GM23338 (cell line): ENCODE measurements at regions not wholly inside any gene's neighbourhood (a gene's known extent, or its start where the extent isn't known, plus 50 kb on each side); places are given as distances from the start of the nearest gene placed in this dataset.

Experiments used
- CREB1 ChIP-seq: fragments of 250-450 bp; sonication (Bioruptor Pico); IDR thresholded peaks from 2 replicates; pipeline ENCODE4 v1.5.0; 2020; ENCODE audit warnings: low read depth, mild to moderate bottlenecking, moderate library complexity
- CTCF ChIP-seq, 2 experiments: fragments of 200-600 bp in 1 of 2; sonication (generic) in 1 of 2; conservative IDR thresholded peaks; 2 replicates each; pipeline versions ENCODE4 v1.5.1 to v1.6.1; 2016 to 2017; ENCODE audit warnings: antibody characterized with exemption in 2 of 2, low read depth in 2 of 2, mild to moderate bottlenecking in 2 of 2, moderate library complexity in 1 of 2
- EZH2 ChIP-seq: fragments of 200-600 bp; sonication (generic); IDR thresholded peaks from one replicate; pipeline ENCODE4 v1.8.0; 2017; ENCODE audit warnings: antibody characterized with exemption, mild to moderate bottlenecking, low read depth; ENCODE audit not compliant: unreplicated experiment
- EZH2phosphoT487 ChIP-seq: fragments of 200-600 bp; sonication (generic); IDR thresholded peaks from one replicate; pipeline ENCODE4 v1.8.1; 2018; ENCODE audit warnings: antibody characterized with exemption; ENCODE audit not compliant: unreplicated experiment
- JUNB ChIP-seq: IDR thresholded peaks from one replicate; pipeline ENCODE4 v1.6.1; 2016; ENCODE audit warnings: antibody characterized with exemption; ENCODE audit not compliant: unreplicated experiment
- NANOG ChIP-seq: IDR thresholded peaks from 2 replicates; pipeline ENCODE4 v1.6.1; 2016; ENCODE audit warnings: antibody characterized with exemption, borderline replicate concordance
- POLR2AphosphoS5 ChIP-seq: IDR thresholded peaks from 2 replicates; pipeline ENCODE4 v1.6.1; 2016; ENCODE audit warnings: antibody characterized with exemption, low read depth
- REST ChIP-seq: IDR thresholded peaks from one replicate; pipeline ENCODE4 v1.6.1; 2018; ENCODE audit warnings: antibody characterized with exemption; ENCODE audit not compliant: unreplicated experiment
- STAT1 ChIP-seq: IDR thresholded peaks from one replicate; pipeline ENCODE4 v1.6.1; 2016; ENCODE audit warnings: antibody characterized with exemption; ENCODE audit not compliant: unreplicated experiment

GRCh38 chr3:70789878-70790277 is 477.4 kb upstream of the MDFIC2 start:
- no peak for TF ChIP-seq CTCF (conservative IDR thresholded peaks at IDR 0.05; ENCODE audit: low read depth in 2 of 2)
- no peak for TF ChIP-seq REST
- no peak for TF ChIP-seq POLR2AphosphoS5
- no peak for TF ChIP-seq JUNB
- TF ChIP-seq STAT1: no peak
- no peak for TF ChIP-seq EZH2phosphoT487
- TF ChIP-seq EZH2: no peak
- no peak for TF ChIP-seq NANOG
- TF ChIP-seq CREB1 (CRISPR knock-in tag): no peak
